Activated naive CD4-positive, alpha-beta T cell treated with anti-CD3 and anti-CD28 coated beads, Interleukin-2, amount 50 U/mL, for 72 hours (primary cell): ENCODE measurements at regions not wholly inside any gene's neighbourhood (a gene's known extent, or its start where the extent isn't known, plus 50 kb on each side); places are given as distances from the start of the nearest gene placed in this dataset.

Experiments used
- ATAC-seq, 2 donors: fragments of 150-1000 bp; cut with Tn5 transposase; 2 replicates each; pipeline ENCODE4 v1.10.0; 2021; ENCODE audit warnings: mild to moderate bottlenecking in 2 of 2, moderate library complexity in 2 of 2
- DNase-seq, 2 donors: peaks; one replicate each; pipeline ENCODE4 v3.0.0; 2021 to 2022; ENCODE audit warnings: low spot score in 2 of 2
- H3K27ac Mint-ChIP-seq, 2 donors: one replicate each; pipeline ENCODE4 v1.8.0; 2022; ENCODE audit warnings: mild to moderate bottlenecking in 2 of 2, mixed read lengths in 2 of 2
- H3K36me3 Mint-ChIP-seq, 2 donors: one replicate each; pipeline ENCODE4 v1.8.0; 2022; ENCODE audit warnings: mixed read lengths in 2 of 2
- H3K9me3 Mint-ChIP-seq, 2 donors: one replicate each; pipeline ENCODE4 v1.8.0; 2022; ENCODE audit warnings: mixed read lengths in 2 of 2

DNA sequence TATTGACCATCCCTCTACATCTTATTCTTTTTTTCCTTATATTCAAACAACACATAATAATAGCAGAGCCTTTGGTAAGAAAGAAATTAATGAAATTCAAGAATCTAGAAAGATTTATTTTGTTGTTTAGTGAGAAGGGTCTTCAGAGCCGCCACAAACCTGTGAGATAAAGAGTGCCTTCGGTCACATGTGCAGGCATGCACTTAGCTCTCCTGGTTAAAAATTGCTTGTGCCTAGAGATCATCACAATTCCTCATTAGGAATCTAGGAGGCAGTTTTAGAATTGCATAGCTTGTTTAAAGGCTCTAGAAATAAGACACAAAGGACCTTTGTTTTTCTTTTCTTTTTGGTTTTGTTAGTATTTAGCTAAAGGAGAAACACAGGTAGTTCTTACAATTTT lies 1948.4 kb upstream of the IGFBP7 start:
- H3K9me3 Mint-ChIP-seq = peaks cover 9 to 16% of the 10 kb centered on the region in 2 donors
- no peak overlapping the region for H3K27ac Mint-ChIP-seq
- ATAC-seq = no peak
- DNase-seq = no peak
- H3K36me3 Mint-ChIP-seq = no peaks in the 10 kb centered on the region

GRCh38 chr4:59060002-59060846 lies 1950.0 kb upstream of the IGFBP7 start:
- no peak for ATAC-seq
- peaks cover 16 to 26% of the 10 kb centered on the region in 2 donors for H3K9me3 Mint-ChIP-seq
- DNase-seq = no peak
- H3K27ac Mint-ChIP-seq = no peak overlapping the region
- no peaks in the 10 kb centered on the region for H3K36me3 Mint-ChIP-seq

- ATAC-seq = no peak
- Mint-ChIP-seq H3K36me3 (no peaks in the 10 kb centered on the region), H3K9me3 (peaks cover 16 to 31% of the 10 kb centered on the region in 2 donors), H3K27ac (no peak overlapping the region)
- no peak for DNase-seq
These were observed 1950.7 kb upstream of the IGFBP7 start for GRCh38 chr4:59060895-59061294.

DNA sequence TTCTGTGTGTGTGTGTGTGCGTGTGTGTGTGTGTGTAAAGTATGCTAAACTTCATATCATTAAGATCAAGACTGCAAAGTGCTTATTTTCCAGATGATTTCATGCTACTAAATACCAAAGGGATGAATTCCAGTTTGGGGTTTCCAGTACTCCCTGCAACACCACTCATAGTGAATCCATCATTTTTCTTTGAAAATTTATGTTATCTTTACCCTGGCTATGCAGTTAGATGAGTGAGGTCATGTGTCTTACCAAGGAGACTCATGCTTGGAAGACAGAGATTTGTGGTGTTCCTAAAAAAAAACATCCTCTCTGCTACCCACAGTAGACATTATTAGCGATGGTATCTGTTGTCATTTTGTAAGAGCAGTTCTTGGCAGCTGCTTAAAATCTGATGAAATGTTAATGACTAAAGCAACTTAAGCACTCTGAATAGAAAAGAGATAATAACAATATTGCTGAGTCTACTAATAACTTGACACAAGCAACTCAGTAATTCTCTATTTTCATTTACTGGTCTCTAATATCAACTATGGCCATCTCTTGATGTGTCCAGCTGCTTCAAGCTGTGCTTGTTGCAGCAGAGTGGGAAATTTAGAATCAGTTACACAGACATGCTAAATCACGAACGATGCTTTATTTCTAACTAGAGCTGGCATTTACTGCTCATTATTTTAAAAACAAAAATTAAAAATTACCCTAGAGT lies 1953.0 kb upstream of the IGFBP7 start:
- no peak overlapping the region for H3K27ac Mint-ChIP-seq
- H3K9me3 Mint-ChIP-seq = peaks cover 22 to 37% of the 10 kb centered on the region in 2 donors
- ATAC-seq (no peak), DNase-seq (no peak)
- H3K36me3 Mint-ChIP-seq = no peaks in the 10 kb centered on the region

- ATAC-seq = no peak
- Mint-ChIP-seq H3K27ac (no peak overlapping the region), H3K36me3 (no peaks in the 10 kb centered on the region), H3K9me3 (peaks cover 25 to 31% of the 10 kb centered on the region in 2 donors)
- no peak for DNase-seq
These were observed 1958.7 kb upstream of the IGFBP7 start for GRCh38 chr4:59068722-59069418.

GRCh38 chr4:59086410-59086809 lies 1976.2 kb upstream of the IGFBP7 start:
- peaks cover 0 to 5% of the 10 kb centered on the region in 2 donors for H3K36me3 Mint-ChIP-seq
- peaks cover 8% of the 10 kb centered on the region in 2 donors for H3K9me3 Mint-ChIP-seq
- H3K27ac Mint-ChIP-seq = no peak overlapping the region
- DNase-seq (no peak), ATAC-seq (no peak)

DNA sequence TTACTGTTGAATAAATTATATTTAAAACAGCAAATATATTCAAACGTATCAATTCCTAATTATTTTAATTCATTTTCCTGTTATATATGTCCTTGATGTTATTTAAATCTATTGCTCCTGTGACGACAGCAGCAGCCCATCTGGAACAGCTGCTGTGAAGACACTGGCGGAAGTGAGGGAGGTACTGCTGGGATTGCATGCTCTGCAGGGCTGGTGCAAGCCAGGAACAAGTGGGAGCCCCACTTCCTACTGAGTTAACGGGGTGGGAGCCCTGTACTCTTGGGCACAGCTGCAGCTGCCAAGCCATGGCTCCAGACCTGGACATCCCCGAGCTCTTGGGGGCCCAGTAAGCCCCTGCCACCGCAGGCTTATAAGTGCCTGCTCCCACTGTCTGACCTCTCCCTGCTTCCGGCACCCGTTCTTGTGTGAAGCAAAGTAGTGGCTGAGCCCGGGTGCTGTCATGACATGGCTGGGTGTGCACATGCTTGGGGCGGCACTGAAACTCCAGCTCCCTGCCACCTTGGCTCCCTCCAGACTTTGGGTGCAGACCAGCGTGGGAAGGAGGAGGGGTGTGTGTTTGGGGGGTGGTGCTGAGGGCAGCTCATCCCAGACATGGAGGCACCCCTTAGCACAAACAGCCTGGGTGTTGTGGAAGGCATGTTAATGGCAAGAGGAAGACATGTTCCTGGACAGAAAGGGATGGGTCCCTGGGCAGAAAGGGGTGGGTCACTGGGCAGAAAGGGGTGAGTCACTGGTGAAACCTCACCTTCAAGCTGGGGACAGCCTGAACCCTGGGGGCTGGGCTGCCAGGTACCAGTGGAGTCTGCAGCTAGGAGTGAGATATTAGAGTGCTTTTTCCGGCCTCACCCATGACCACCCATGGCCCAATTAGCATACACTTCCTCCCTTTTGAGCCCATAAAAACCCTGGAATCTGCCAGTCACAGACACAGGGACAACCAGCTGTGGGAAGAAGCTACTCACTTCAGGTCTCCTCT lies 1981.3 kb upstream of the IGFBP7 start:
- H3K36me3 Mint-ChIP-seq = peaks cover 0 to 5% of the 10 kb centered on the region in 2 donors
- H3K9me3 Mint-ChIP-seq = peaks cover 11 to 14% of the 10 kb centered on the region in 2 donors
- DNase-seq = no peak
- H3K27ac Mint-ChIP-seq = no peak overlapping the region
- ATAC-seq = no peak

GRCh38 chr4:59094505-59094904 lies 1984.3 kb upstream of the IGFBP7 start:
- H3K36me3 Mint-ChIP-seq = peaks cover 0 to 5% of the 10 kb centered on the region in 2 donors
- H3K9me3 Mint-ChIP-seq = peaks cover 15 to 17% of the 10 kb centered on the region in 2 donors
- H3K27ac Mint-ChIP-seq = no peak overlapping the region
- ATAC-seq = no peak
- no peak for DNase-seq

DNA sequence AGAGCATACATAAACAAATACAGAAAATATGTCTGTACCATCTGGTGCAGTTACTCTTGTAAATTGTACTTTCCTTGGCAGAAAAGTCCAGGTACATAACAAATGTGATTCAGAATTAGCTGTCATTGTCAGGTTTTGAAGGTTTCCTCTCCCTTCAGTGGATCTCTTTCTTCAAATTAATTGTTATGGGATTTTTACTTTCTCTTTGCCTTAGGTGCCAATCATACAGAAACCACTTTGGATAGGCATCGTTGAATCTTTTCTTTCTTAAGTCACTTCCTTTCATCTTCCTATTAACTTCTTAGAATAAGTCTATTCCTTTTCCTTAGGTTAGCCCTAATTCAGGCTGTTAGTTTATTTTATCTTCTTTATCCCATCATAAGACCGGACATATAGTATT lies 1992.1 kb upstream of the IGFBP7 start:
- Mint-ChIP-seq H3K36me3 (no peaks in the 10 kb centered on the region), H3K27ac (no peak overlapping the region), H3K9me3 (peaks cover 16 to 18% of the 10 kb centered on the region in 2 donors)
- no peak for DNase-seq
- no peak for ATAC-seq

DNA sequence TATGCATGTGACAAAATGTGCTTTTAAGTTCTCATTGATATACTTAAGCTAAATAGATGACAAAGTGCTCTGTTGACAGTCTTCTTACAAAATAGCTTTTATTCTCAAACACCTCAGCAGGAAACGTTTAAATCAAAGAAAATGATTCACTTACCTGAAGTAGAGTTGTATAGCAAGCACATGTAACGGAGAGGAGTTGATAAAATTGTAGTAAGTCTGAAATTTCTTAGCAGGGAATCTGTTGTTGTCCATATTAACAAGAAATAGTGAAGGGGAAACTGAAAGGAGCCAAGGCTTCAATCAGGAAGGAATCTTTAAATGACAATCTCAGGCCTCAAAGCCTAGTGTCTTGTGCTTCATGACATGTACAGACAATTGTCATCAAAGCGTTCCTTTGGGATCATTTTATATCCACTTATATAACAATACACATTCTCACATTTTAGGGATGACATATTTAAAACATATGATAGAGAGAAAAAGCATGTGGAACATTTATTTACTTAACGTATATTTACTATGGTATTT lies 2010.2 kb upstream of the IGFBP7 start:
- Mint-ChIP-seq H3K9me3 (peaks cover 5% of the 10 kb centered on the region in 2 donors), H3K36me3 (no peaks in the 10 kb centered on the region), H3K27ac (no peak overlapping the region)
- DNase-seq (no peak), ATAC-seq (no peak)

DNA sequence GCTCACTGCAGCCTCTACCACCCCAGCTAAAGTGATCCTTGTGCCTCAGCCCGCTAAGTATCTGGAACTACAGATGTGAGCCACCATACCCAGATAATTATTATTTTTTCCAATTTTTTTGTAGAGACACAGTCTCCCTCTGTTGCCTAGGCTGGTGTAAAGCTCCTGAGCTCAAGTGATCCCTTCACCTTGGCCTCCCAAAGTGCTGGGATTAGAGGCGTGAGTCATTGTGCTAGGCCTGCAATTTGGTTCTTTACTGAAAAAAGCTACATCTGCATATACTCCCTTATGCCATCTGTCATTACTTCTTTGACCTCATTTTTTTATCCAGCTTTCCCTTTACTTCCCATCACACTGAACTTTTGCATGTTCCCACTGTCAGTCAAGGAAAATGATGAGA lies 2012.4 kb upstream of the IGFBP7 start:
- Mint-ChIP-seq H3K36me3 (no peaks in the 10 kb centered on the region), H3K27ac (no peak overlapping the region), H3K9me3 (peaks cover 5 to 14% of the 10 kb centered on the region in 2 donors)
- no peak for DNase-seq
- ATAC-seq = no peak

DNA sequence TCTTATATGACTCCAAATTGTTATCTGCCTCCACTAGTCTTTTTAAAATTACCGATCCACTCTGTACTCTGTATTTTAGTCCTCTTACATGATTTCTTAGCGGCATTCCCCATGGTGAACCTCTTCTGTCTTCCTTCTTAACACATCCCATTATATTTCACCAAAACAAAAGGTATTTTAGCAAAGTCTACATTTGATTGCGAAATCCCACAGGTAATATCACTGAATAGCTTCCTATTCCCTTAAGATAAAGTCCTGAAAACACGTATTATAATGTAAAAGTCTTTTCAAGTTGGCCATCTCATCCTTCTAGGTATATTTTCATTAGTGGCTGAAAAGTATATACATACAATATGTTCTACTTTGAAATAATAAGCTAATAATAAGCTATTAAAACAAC lies 2016.0 kb upstream of the IGFBP7 start:
- ATAC-seq (no peak), DNase-seq (no peak)
- Mint-ChIP-seq H3K36me3 (no peaks in the 10 kb centered on the region), H3K27ac (no peak overlapping the region), H3K9me3 (peaks cover 4 to 15% of the 10 kb centered on the region in 2 donors)

- DNase-seq (no peak), ATAC-seq (no peak)
- no peaks in the 10 kb centered on the region for H3K36me3 Mint-ChIP-seq
- no peak overlapping the region for H3K27ac Mint-ChIP-seq
- H3K9me3 Mint-ChIP-seq = peaks cover 4 to 21% of the 10 kb centered on the region in 2 donors
These were observed 2016.8 kb upstream of the IGFBP7 start for GRCh38 chr4:59127006-59127405.

DNA sequence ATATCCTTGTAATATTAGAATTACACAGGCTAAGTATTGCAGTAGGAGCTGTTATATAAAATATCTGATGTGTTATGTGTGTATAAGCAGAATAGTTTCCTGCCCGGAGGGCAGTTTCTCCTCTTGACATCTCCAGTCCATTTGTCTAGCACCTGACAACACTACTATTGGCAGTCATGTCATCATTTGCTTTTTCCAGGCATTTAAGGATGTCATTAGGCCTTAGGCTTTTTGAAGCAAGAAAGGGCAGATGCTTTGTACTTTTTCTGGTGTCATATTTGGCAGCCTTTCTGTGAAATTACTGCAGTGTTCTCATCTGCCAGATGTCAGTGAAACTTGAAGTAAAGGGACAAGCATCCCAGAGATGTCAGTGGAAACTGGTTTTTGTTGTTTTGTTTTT lies 2017.6 kb upstream of the IGFBP7 start:
- Mint-ChIP-seq H3K27ac (no peak overlapping the region), H3K36me3 (no peaks in the 10 kb centered on the region), H3K9me3 (peaks cover 4 to 21% of the 10 kb centered on the region in 2 donors)
- no peak for DNase-seq
- ATAC-seq = no peak

DNA sequence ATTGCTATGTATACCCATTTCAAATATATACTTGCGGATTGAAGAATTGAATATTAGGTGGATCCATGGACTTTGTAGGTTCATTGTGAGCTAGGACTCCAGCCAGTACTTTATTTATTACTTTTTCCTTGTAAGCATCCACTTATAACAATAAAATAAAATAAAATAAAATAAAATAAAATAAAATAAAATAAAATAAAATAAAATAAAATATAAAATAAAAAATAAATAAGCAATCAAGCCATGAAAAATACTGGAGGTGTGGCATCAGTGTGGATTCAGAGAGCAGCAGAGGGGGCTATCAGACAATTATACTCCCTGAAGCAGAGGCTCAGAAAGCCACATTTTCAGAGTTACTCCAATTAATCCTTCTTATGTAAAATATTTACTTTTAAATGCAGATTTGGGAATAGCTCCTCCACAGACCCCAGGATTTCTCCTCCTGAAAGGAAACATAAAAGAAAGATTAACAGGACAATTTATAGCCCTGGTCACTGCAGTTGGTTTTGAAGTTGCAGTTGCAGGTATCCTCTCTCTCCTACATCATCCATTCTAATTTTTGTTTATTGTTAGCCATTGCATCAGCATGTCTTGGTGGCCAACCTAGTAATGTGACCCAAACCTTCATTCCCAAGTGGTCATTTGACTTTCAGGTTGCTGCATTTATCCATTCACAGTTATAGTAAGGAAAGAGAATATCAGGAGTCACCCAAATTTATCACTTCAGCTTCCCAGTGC lies 2025.2 kb upstream of the IGFBP7 start:
- no peak for ATAC-seq
- H3K9me3 Mint-ChIP-seq = peaks cover 20 to 23% of the 10 kb centered on the region in 2 donors
- no peak overlapping the region for H3K27ac Mint-ChIP-seq
- DNase-seq = no peak
- H3K36me3 Mint-ChIP-seq = no peaks in the 10 kb centered on the region
